ENCODE measurements at regions not wholly inside any gene's neighbourhood (a gene's known extent, or its start where the extent isn't known, plus 50 kb on each side); places are given as distances from the start of the nearest gene placed in this dataset.

GRCh38 chr9:38207247-38207778 lies 138.3 kb upstream of the SHB start:
- no peaks in the 10 kb centered on the region for H3K27me3 ChIP-seq
- TF ChIP-seq POLR2A (IDR thresholded peaks at IDR 0.05) (no peak), POLR2AphosphoS5 (IDR thresholded peaks at IDR 0.05) (no peak)
- TF ChIP-seq, protein P1, sequence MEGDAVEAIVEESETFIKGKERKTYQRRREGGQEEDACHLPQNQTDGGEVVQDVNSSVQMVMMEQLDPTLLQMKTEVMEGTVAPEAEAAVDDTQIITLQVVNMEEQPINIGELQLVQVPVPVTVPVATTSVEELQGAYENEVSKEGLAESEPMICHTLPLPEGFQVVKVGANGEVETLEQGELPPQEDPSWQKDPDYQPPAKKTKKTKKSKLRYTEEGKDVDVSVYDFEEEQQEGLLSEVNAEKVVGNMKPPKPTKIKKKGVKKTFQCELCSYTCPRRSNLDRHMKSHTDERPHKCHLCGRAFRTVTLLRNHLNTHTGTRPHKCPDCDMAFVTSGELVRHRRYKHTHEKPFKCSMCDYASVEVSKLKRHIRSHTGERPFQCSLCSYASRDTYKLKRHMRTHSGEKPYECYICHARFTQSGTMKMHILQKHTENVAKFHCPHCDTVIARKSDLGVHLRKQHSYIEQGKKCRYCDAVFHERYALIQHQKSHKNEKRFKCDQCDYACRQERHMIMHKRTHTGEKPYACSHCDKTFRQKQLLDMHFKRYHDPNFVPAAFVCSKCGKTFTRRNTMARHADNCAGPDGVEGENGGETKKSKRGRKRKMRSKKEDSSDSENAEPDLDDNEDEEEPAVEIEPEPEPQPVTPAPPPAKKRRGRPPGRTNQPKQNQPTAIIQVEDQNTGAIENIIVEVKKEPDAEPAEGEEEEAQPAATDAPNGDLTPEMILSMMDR (IDR thresholded peaks at IDR 0.05) = no peak
- DNase-seq (ENCODE audit: low spot score in 2 of 2) = no peak
- H3K4me1 ChIP-seq = no peaks in the 10 kb centered on the region
- H3K9me3 ChIP-seq = no peaks in the 10 kb centered on the region
- intact Hi-C loops (cut with DNase I; ENCODE audit: low total_unique reads) = no loop called here
- H3K27ac ChIP-seq = no peak overlapping the region
- H3K36me3 ChIP-seq = no peaks in the 10 kb centered on the region
- no peak overlapping the region for H3K4me3 ChIP-seq

GRCh38 chr9:38205279-38205678 lies 136.3 kb upstream of the SHB start:
- TF ChIP-seq POLR2AphosphoS5 (IDR thresholded peaks at IDR 0.05) = no peak
- TF ChIP-seq POLR2A (IDR thresholded peaks at IDR 0.05) = no peak
- TF ChIP-seq, protein P1 (IDR thresholded peaks at IDR 0.05) = no peak
- no peak overlapping the region for H3K27ac ChIP-seq
- DNase-seq (ENCODE audit: low spot score in 2 of 2) = no peak
- no peaks in the 10 kb centered on the region for H3K36me3 ChIP-seq
- no peak overlapping the region for H3K4me3 ChIP-seq
- H3K9me3 ChIP-seq = no peaks in the 10 kb centered on the region
- intact Hi-C loops (cut with DNase I; ENCODE audit: low total_unique reads) = no loop called here
- no peaks in the 10 kb centered on the region for H3K27me3 ChIP-seq
- no peaks in the 10 kb centered on the region for H3K4me1 ChIP-seq

- no peak for DNase-seq (ENCODE audit: low spot score in 2 of 2)
- intact Hi-C loops (cut with DNase I; ENCODE audit: low total_unique reads) = no loop called here
These were observed 133.4 kb upstream of the SHB start for GRCh38 chr9:38202336-38202938.

GRCh38 chr9:38201844-38202243 lies 132.8 kb upstream of the SHB start:
- intact Hi-C loops (cut with DNase I; ENCODE audit: low total_unique reads) = no loop called here
- H3K27me3 ChIP-seq = no peaks in the 10 kb centered on the region
- peaks cover 0 to 5% of the 10 kb centered on the region in 2 donors for H3K4me1 ChIP-seq
- no peaks in the 10 kb centered on the region for H3K36me3 ChIP-seq
- no peak overlapping the region for H3K27ac ChIP-seq
- H3K4me3 ChIP-seq = no peak overlapping the region
- H3K9me3 ChIP-seq = no peaks in the 10 kb centered on the region
- TF ChIP-seq POLR2A (IDR thresholded peaks at IDR 0.05) = no peak
- TF ChIP-seq POLR2AphosphoS5 (IDR thresholded peaks at IDR 0.05) = no peak
- TF ChIP-seq, protein P1 (IDR thresholded peaks at IDR 0.05) = no peak
- DNase-seq (ENCODE audit: low spot score in 2 of 2) = no peak

More at GRCh38 chr9:38202336-38202938, 133.4 kb upstream of the SHB start:
- Histone ChIP-seq H3K4me3 (no peak overlapping the region), H3K27ac (no peak overlapping the region), H3K4me1 (peaks cover 0 to 4% of the 10 kb centered on the region in 2 donors), H3K36me3 (no peaks in the 10 kb centered on the region), H3K9me3 (no peaks in the 10 kb centered on the region), H3K27me3 (no peaks in the 10 kb centered on the region)
- TF ChIP-seq POLR2A (IDR thresholded peaks at IDR 0.05) (no peak), POLR2AphosphoS5 (IDR thresholded peaks at IDR 0.05) (no peak)
- TF ChIP-seq, protein P1 (IDR thresholded peaks at IDR 0.05) = no peak

GRCh38 chr9:38200431-38200830 lies 131.4 kb upstream of the SHB start:
- Histone ChIP-seq H3K36me3 (no peaks in the 10 kb centered on the region), H3K4me1 (peaks cover 5% of the 10 kb centered on the region in 2 donors), H3K4me3 (no peak overlapping the region), H3K27ac (no peak overlapping the region), H3K9me3 (no peaks in the 10 kb centered on the region), H3K27me3 (no peaks in the 10 kb centered on the region)
- TF ChIP-seq, protein P1 (IDR thresholded peaks at IDR 0.05) = no peak
- TF ChIP-seq POLR2AphosphoS5 (IDR thresholded peaks at IDR 0.05) (no peak), POLR2A (IDR thresholded peaks at IDR 0.05) (no peak)
- no peak for DNase-seq (ENCODE audit: low spot score in 2 of 2)
- intact Hi-C loops (cut with DNase I; ENCODE audit: low total_unique reads) = no loop called here

Measured in breast epithelium (tissue), 4 donors.